NCI-H1105 treated with DMSO at 0.1 percent for 48 hours (cell line): ENCODE measurements at regions not wholly inside any gene's neighbourhood (a gene's known extent, or its start where the extent isn't known, plus 50 kb on each side); places are given as distances from the start of the nearest gene placed in this dataset.
"Not testable (repeated sequence)": the region's sequence is repeated elsewhere in the genome, so short reads cannot be mapped to it uniquely, and the experiment has no call there.

Experiments used
- DNase-seq: peaks from one replicate; lab custom pipeline; 2025; lab: John Stamatoyannopoulos, UW

GRCh38 chr2:224174990-224175389 is 135.9 kb upstream of the SERPINE2 start:
- no peak for DNase-seq

- DNase-seq = no peak
Observed at GRCh38 chr2:224174521-224174920, 135.4 kb upstream of the SERPINE2 start.

- peak; percentile 23 for DNase-seq
Observed at GRCh38 chr2:224173933-224174332, 134.8 kb upstream of the SERPINE2 start.

GRCh38 chr2:224173210-224173609 is 134.1 kb upstream of the SERPINE2 start:
- DNase-seq = no peak

- no peak for DNase-seq
Observed at GRCh38 chr2:224171226-224171625, 132.1 kb upstream of the SERPINE2 start.

- no peak for DNase-seq
Observed at GRCh38 chr2:224169847-224170246, 130.8 kb upstream of the SERPINE2 start.

GRCh38 chr2:224167781-224168180 is 128.7 kb upstream of the SERPINE2 start:
- DNase-seq = not testable (repeated sequence)

- DNase-seq = no peak
Observed at GRCh38 chr2:224166654-224167053, 127.6 kb upstream of the SERPINE2 start.

GRCh38 chr2:224165901-224166319 is 126.8 kb upstream of the SERPINE2 start:
- no peak for DNase-seq

GRCh38 chr2:224163566-224164307 is 124.7 kb upstream of the SERPINE2 start:
- DNase-seq = no peak

GRCh38 chr2:224162122-224162521 is 123.0 kb upstream of the SERPINE2 start:
- DNase-seq = no peak

- no peak for DNase-seq
Observed at GRCh38 chr2:224161712-224162111, 122.6 kb upstream of the SERPINE2 start.

GRCh38 chr2:224160917-224161316 is 121.8 kb upstream of the SERPINE2 start:
- no peak for DNase-seq

GRCh38 chr2:224159345-224159928 is 120.4 kb upstream of the SERPINE2 start:
- no peak for DNase-seq

- DNase-seq = no peak
Observed at GRCh38 chr2:224158831-224159230, 119.7 kb upstream of the SERPINE2 start.

GRCh38 chr2:224158061-224158460 is 119.0 kb upstream of the SERPINE2 start:
- no peak for DNase-seq

- no peak for DNase-seq
Observed at GRCh38 chr2:224157655-224158054, 118.6 kb upstream of the SERPINE2 start.

GRCh38 chr2:224156436-224156835 is 117.3 kb upstream of the SERPINE2 start:
- DNase-seq = no peak

GRCh38 chr2:224155896-224156295 is 116.8 kb upstream of the SERPINE2 start:
- DNase-seq = no peak

- DNase-seq = no peak
Observed at GRCh38 chr2:224155371-224155770, 116.3 kb upstream of the SERPINE2 start.

- no peak for DNase-seq
Observed at GRCh38 chr2:224151680-224152310, 112.7 kb upstream of the SERPINE2 start.

GRCh38 chr2:224151161-224151560 is 112.1 kb upstream of the SERPINE2 start:
- no peak for DNase-seq

- DNase-seq = not testable (repeated sequence)
Observed at GRCh38 chr2:224148058-224148457, 109.0 kb upstream of the SERPINE2 start.
